NCI-H2081 treated with DMSO at 0.1 percent for 48 hours (cell line): ENCODE measurements at regions not wholly inside any gene's neighbourhood (a gene's known extent, or its start where the extent isn't known, plus 50 kb on each side); places are given as distances from the start of the nearest gene placed in this dataset.

Source experiments
- DNase-seq: peaks from one replicate; lab custom pipeline; 2025; lab: John Stamatoyannopoulos, UW

DNA sequence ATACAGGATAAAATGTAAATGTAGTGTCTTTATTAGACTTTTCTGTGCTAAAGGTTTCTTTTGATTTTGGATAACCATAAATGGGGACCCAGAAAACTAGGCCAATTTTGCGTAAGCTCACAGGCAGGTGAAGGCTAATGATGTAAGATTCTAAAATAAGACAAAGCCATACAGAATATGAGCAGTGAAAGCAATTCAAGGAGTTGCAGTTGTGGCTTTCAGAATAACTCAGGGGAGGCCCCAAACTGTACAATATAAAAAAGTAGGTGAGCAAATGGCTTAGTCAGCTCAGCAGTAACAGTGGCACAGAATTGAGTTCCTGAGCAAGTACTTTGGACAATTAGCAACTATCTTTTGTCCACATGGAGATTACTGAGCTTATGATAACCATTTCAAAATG lies 81.7 kb upstream of the NRP1 start:
- DNase-seq: no peak

DNA sequence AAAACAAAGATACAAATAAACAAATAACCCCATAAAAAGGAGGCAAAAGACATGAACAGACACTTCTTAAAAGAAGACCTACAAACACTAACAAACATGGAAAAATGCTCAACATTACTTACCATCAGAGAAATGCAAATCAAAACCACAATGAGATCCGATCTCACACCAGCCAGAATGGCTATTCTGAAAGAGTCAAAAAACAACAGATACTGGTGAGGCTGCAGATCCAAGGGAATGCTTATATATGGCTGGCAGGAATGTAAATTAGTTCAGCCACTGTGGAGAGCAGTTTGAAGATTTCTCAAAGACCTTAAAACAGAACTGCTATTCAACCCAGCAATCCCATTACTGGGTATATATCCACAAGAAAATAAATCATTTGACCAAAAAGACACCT lies 80.4 kb upstream of the NRP1 start:
- DNase-seq: no peak

DNA sequence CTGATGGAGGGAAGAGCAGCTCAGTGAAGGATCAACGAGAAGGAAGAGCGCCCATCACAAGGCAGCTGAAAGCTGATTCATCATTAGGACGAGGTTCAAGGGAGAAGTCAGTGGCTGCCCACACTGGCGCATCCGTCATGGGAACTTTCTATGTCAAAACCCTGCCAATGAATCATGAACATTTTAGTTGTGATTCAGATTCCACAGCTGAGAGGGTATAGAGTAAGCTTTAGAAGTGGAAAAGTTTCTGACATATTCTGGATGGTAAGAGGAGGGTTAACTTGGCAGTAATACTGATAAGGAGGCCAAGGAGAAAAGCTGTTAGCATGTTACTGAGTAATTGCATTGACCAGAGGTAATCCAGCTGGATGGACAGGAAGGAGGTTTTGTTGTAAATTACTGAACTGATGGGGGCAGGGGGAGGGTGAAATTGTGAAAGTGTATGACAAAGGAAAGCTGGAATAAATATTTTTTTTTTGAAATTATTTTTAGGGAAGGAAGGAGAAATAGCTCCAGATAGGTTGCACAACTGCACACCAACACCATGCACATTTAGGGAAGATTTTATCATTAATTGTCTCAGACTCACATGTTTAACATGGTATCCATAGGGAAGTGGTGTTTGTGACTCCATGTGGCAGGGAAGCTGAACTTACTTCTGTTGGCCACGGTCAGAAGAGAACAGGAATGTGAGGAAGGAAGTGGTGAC lies 78.3 kb upstream of the NRP1 start:
- DNase-seq: no peak

DNA sequence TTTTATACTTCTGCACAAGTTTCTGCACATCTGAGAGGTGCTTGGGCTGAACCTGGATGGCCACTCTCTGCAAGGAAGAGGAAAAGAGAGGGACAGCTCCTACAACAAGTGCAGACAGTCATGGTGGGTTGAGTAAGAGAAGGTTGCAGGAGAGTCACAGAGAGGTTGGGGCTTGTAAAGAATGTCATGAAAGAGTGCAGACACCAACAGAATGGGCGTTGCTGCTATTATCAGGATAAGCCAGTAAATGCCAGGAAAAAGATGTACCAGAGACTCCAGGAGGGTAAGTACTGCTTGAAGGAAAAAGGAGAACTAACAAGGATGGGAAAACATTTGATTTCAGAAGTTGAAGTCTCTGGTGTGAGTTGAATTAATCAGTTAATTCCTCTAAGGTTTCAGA lies 77.8 kb upstream of the NRP1 start:
- DNase-seq: no peak

DNA sequence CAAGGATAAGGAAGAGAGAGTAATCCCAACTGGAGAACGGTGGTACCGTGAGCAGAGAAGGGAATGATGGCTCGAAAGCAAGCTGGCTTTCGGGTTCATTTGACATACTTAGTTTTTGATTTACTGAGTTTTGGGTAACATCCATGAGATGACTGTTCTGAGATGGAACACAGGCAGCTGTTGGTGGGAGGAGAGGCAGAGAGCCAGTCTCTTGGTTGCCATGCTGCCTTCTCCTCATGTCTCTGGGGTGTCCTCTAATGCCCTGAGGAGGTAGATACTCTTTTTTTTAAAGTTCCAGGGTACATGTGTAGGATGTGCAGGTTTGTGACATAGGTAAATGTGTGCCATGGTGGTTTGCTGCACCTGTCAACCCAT lies 76.4 kb upstream of the NRP1 start:
- no peak for DNase-seq

DNA sequence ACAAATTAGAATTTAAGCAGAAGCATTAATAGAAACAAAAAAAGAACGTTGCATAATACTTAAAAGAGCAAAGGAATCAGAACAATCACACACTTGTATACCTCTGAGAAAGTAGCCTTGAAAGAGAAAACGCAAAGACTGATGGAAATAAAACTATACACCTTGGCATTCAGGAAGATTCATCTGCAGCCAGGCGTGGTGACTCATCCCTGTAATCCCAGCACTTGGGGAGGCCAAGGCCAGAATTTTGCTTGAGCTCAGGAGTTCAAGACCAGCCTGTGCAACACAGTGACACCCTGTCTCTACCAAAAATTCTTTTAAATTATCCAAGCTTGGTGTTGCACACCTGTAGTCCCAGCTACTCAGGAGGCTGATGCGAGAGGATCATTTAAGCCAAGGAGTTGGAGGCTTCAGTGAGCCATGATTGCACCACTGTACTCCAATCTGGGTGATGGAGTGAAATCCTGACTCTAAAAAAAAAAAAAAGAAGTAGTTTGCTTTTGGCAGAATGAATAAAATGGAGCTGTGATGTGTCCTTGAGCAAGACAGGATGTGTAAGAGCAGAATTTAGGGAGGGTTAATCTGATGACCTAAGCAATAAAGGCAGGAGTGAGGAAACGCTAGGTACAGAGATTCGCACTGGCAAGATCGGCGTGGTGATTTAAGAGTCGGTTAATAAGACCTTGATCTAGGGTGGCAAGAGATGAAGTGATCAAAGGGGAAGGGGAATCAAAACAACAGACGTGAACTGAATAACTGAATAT lies 75.8 kb upstream of the NRP1 start:
- no peak for DNase-seq

- DNase-seq: no peak
These were observed 72.1 kb upstream of the NRP1 start for GRCh38 chr10:33406596-33406995.

DNA sequence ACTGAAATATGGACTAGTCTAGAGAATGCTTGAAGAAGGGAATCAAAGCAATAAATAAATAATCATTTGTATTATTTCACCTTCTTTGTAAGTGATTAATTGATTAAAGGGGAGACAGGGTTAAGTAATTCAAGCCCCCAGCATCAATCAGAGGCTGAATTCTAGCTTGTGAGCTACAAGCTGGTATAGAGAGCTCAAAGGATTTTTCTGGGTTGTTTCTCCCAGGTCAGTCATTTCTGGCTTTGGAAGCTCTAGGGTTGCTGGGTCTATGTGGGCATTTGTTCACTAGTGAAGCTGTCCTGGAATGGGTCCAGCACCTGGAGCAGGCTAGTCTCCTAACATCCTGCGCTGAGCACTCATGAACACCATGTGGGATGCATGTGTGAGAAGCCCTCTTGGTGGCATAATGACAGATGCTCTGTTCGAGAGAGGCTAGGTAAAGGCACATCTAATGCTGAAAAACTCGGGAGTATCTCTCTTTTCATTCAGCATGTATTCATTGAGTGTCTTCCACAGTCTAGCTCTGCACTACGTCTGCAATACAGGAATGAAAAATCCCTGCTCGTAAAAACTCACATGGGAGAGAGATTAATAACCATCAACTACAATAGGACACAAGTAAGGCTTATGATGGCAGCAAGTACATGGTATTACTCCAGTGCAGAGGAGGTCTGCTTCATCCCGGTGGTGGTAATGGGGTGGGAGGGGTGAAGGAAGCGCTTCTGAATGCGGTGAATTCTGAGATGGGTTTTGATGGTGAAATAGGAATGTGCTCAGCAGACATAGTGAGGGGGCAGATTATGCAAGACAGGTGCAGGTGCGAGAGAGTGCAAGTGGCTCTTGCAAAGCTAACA lies 68.0 kb upstream of the NRP1 start:
- no peak for DNase-seq

DNA sequence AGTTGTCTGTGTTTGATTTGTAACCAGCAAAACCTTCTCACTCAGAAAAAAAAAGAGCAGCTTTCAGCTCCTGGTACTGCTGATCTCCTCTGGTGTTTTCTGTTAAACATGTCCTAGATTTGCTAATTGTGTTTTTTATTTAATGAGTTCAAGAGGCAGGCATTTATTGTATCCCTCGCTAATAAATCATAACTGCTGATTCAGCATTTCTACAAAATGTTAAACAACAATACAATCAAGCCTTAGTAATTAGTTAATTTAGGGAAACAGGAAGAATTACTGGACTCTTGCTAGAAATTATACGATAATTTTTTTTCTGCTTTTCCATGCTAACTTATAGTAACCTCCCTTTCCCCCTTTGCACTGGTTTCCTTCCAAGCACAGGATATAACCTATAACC lies 66.8 kb upstream of the NRP1 start:
- no peak for DNase-seq

GRCh38 chr10:33398796-33399195 lies 64.3 kb upstream of the NRP1 start:
- no peak for DNase-seq

DNA sequence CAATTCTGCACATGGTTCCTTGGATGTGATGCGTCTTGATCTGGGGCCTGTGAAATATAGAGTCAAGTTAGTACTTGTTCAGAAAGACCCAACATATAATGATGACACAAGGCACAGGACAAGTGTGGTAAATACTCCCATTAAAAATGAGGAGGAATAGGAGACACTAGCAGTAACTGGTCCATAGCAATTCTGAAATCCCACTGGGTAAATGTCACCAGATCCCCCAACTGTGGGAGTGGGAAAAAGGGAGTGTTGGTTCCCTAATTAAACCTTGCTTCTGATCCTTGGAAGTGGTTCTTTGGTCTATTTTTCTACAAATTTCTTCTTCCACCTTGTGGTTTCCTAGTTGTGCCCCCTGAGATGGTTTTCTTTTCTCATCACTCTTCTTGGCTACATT lies 62.5 kb upstream of the NRP1 start:
- DNase-seq: no peak

GRCh38 chr10:33396279-33396678 lies 61.8 kb upstream of the NRP1 start:
- DNase-seq: no peak

DNA sequence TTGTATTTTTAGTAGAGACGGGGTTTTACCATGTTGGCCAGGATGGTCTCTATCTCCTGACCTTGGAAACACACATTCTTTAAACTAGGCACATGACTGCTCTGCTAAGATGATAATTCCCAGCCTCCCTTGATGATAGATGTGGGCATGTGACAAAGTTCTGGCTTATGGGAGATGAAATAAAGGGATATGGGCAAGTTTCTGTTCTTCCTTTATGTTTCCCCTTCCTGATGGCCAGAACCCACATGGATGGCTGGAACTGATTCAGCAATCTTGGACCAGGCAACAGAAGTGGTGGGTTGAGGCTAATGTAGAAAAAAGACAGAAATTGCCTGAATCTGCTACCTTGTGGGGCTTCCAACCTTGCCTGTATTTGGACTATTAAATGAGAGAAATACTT lies 60.7 kb upstream of the NRP1 start:
- no peak for DNase-seq

GRCh38 chr10:33392706-33393105 lies 58.2 kb upstream of the NRP1 start:
- no peak for DNase-seq

DNA sequence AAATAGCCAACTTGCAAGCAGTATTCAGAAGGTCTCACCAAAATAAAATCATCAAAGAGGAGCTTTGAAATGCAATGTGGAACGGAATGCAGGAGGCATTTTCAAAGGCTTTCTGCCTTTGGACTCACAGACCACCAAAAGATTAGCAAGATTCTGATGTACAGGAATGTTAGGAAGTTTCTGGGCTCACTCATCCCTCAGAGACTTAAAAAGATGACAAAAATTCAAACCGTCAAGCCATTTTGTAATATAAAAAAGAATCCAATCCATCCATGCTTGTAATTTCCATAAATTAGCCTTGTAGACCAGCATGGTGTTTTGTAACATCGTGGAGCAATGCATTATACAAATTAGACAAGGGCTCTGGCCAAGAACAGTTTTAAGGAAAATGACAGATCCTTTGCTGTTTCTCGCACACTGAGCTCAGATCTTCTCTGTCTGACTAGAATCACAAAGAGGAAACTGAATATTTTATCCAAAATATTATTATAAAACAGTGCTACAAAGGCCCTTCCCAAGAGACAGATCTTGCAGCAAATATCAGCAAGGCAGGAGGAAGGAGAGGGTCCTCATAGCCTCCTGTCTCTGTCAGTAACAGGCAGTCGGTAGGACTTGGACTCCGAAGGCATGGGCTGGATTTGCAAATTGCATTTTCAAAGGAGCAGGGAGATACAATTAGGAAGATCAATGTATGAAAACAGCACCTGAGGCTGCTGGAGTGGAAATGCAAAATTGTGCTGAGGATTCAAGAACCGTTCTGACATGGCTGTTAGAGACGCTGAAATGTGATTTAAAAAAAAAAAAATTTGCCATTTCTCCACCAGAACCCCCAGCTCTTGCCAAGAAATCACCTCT lies 57.4 kb upstream of the NRP1 start:
- DNase-seq: no peak

DNA sequence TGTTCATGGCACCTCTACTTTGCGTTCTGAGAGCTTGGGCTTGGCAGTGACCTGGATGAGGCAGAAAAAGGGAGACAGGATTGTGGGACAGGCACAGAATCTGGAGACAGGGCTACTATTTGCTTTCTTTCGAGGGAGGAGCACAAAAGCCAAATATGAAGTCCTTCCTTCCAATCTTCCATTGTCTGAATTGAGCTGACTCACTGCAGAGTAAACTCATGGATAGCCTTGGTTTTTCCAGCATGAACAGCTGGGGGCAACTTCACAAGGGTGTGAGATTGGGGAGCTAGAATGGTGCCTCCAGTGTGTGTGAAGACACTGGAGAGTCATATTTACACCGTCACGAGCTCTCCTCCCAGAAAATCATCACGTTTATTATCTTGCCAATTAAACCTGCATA lies 55.6 kb upstream of the NRP1 start:
- DNase-seq: no peak

- no peak for DNase-seq
These were observed 54.3 kb upstream of the NRP1 start for GRCh38 chr10:33388785-33389184.

DNA sequence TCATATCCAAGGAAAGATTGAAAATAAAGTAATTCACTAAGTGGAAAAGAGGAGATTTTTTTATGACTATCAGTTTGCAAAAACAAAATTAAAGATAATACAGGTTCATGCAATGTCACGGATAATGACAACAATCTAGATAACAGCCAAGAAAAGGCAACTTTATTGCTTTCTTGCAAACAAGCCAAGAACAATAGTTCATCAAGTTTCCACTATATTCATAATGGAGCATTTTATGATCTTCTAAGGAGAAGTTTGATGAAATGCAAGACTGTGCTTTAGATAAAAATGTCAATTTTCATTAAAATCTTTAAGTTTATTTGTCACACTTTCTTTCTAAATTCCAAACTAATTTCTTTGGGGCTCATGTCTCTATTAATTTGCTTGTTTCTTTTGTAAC lies 53.9 kb upstream of the NRP1 start:
- no peak for DNase-seq

DNA sequence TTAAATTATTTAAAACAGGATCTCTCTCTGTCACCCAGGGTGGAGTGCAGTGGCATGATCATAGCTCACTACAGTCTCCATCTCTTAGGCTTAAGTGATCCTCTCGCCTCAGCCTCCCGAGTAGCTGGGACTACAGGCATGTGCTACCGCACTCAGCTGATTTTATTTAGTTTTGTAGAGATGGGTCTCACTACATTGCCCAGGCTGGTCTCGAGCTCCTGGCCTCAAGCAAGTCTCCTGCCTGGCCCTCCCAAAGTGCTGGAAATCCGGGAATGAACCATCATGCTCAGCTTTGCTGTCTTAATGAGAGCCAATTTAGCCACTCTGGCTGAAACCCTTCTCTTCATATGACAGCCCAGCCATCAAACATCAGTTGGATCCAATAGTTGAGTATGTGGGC lies 53.3 kb upstream of the NRP1 start:
- no peak for DNase-seq

DNA sequence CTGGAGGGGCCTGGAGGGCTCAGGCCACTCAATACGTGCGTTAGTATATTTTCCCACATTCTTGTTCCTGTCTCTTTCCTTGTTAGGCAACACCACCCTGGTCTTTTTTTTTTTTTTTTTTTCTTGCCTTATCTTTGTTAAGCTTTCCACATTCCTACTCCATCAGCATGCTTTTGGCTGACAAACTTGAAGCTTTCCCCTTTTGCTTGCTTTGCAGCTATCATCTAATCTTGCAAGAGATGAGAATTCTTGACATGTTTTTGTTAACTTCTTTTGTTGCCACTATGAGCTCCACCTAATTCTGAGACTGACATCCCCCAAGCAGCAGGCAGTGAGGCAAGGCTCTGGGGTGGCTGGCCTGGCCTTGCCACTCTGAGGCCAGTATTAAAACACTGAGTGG lies 52.5 kb upstream of the NRP1 start:
- DNase-seq: no peak

- DNase-seq: no peak
These were observed 51.2 kb upstream of the NRP1 start for GRCh38 chr10:33385686-33386085.

DNA sequence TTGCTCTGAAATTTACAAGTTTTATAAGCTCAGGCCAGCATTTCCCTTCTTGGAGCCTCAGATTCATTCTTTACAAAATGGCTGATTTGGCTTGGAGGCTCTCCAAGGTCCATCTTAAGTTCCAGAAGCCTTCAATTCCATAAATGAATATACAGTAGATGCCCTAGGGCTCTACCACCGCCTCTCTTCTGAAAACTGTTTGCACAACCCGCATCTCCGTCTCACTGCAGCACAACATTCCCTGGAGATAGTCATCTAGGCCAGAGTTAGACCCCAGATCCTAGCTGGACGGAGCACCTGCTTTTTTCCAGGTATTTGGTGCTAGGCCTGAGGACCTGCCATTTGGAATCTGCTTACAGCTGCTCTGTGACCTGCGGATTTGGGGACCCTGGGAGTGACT lies 50.5 kb upstream of the NRP1 start:
- DNase-seq: no peak
